Breast epithelium (tissue), 3 donors: ENCODE measurements at regions not wholly inside any gene's neighbourhood (a gene's known extent, or its start where the extent isn't known, plus 50 kb on each side); places are given as distances from the start of the nearest gene placed in this dataset.

Experiments
- POLR2AphosphoS5 ChIP-seq, 3 donors: sonication (generic); formaldehyde crosslinking; IDR thresholded peaks; one replicate each; pipeline ENCODE4 v1.6.1; 2017; ENCODE audit warnings: antibody characterized with exemption in 3 of 3
- TF ChIP-seq, protein P1 (sequence below), 3 donors: fragments of 450-650 bp; IDR thresholded peaks; one replicate each; pipeline ENCODE4 v1.5.1; 2016 to 2017; ENCODE audit warnings: antibody characterized with exemption in 3 of 3, mild to moderate bottlenecking in 3 of 3, moderate library complexity in 3 of 3

DNA sequence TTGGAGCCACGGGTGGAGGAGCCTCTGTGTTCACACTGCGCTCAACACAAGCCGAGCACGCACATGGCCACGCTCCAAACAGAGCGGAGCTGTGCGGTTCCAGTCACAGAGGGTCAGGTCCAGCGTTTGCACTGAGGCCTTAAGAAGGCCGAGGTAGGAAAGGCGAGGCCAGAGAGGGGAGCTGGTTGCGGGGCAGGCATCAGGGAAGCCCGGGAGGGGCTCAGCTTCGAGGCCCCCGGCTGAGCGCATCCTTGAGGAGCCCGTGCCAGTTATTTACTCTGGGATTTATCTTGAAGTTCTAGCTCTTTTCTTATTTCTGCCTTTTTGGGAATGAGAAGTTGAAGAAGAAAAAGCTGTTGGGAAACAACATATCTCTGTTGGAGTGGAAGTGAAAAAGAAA is 140.8 kb downstream of the IRX1 start:
- TF ChIP-seq, protein P1, sequence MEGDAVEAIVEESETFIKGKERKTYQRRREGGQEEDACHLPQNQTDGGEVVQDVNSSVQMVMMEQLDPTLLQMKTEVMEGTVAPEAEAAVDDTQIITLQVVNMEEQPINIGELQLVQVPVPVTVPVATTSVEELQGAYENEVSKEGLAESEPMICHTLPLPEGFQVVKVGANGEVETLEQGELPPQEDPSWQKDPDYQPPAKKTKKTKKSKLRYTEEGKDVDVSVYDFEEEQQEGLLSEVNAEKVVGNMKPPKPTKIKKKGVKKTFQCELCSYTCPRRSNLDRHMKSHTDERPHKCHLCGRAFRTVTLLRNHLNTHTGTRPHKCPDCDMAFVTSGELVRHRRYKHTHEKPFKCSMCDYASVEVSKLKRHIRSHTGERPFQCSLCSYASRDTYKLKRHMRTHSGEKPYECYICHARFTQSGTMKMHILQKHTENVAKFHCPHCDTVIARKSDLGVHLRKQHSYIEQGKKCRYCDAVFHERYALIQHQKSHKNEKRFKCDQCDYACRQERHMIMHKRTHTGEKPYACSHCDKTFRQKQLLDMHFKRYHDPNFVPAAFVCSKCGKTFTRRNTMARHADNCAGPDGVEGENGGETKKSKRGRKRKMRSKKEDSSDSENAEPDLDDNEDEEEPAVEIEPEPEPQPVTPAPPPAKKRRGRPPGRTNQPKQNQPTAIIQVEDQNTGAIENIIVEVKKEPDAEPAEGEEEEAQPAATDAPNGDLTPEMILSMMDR (IDR thresholded peaks at IDR 0.05): no peak
- no peak for TF ChIP-seq POLR2AphosphoS5 (IDR thresholded peaks at IDR 0.05)
